ENCODE measurements at regions not wholly inside any gene's neighbourhood (a gene's known extent, or its start where the extent isn't known, plus 50 kb on each side); places are given as distances from the start of the nearest gene placed in this dataset.
A peak's percentile ranks its signal among the peaks of the same experiment; 100 is the strongest.

- TF ChIP-seq POLR2AphosphoS5 (IDR thresholded peaks at IDR 0.05; ENCODE audit: low read length) (no peak), BCLAF1 (IDR thresholded peaks at IDR 0.05) (no peak), FOXK2 (IDR thresholded peaks at IDR 0.05) (no peak)
- TF ChIP-seq, protein P1, sequence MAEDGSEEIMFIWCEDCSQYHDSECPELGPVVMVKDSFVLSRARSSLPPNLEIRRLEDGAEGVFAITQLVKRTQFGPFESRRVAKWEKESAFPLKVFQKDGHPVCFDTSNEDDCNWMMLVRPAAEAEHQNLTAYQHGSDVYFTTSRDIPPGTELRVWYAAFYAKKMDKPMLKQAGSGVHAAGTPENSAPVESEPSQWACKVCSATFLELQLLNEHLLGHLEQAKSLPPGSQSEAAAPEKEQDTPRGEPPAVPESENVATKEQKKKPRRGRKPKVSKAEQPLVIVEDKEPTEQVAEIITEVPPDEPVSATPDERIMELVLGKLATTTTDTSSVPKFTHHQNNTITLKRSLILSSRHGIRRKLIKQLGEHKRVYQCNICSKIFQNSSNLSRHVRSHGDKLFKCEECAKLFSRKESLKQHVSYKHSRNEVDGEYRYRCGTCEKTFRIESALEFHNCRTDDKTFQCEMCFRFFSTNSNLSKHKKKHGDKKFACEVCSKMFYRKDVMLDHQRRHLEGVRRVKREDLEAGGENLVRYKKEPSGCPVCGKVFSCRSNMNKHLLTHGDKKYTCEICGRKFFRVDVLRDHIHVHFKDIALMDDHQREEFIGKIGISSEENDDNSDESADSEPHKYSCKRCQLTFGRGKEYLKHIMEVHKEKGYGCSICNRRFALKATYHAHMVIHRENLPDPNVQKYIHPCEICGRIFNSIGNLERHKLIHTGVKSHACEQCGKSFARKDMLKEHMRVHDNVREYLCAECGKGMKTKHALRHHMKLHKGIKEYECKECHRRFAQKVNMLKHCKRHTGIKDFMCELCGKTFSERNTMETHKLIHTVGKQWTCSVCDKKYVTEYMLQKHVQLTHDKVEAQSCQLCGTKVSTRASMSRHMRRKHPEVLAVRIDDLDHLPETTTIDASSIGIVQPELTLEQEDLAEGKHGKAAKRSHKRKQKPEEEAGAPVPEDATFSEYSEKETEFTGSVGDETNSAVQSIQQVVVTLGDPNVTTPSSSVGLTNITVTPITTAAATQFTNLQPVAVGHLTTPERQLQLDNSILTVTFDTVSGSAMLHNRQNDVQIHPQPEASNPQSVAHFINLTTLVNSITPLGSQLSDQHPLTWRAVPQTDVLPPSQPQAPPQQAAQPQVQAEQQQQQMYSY (CRISPR knock-in tag; IDR thresholded peaks at IDR 0.05), result no peak
Measured at GRCh38 chr3:16675805-16676204, 70.6 kb upstream of the DAZL start (continued).

GRCh38 chr3:16686679-16687078, 81.5 kb upstream of the DAZL start:
- Histone ChIP-seq H3K36me3 (ENCODE audit: control insufficient read depth in 2 of 2, insufficient read depth in 2 of 2, low read length in 1 of 2) (no peaks in the 10 kb centered on the region), H2AFZ (ENCODE audit: control insufficient read depth, low read depth, low read length) (no peak overlapping the region), H3K4me2 (ENCODE audit: control insufficient read depth, insufficient read depth) (no peak overlapping the region), H4K20me1 (ENCODE audit: control insufficient read depth, insufficient read depth) (no peaks in the 10 kb centered on the region), H3K4me3 (no peak overlapping the region), H3K79me2 (ENCODE audit: control insufficient read depth, insufficient read depth, low read length) (no peaks in the 10 kb centered on the region), H3K27ac (ENCODE audit: control insufficient read depth, insufficient read depth) (no peak overlapping the region), H3K4me1 (ENCODE audit: control insufficient read depth, insufficient read depth, low read length) (no peaks in the 10 kb centered on the region), H3K27me3 (replicated peaks in 1 of 2; ENCODE audit: control insufficient read depth in 2 of 2, insufficient read depth in 2 of 2, low read length in 1 of 2) (no peaks in the 10 kb centered on the region), H3K9me3 (replicated peaks; ENCODE audit: control insufficient read depth, insufficient read depth, low read length) (no peaks in the 10 kb centered on the region), H3K9ac (ENCODE audit: control insufficient read depth, insufficient read depth, low read length) (no peak overlapping the region)
- DNase-seq (ENCODE audit: low read depth, low spot score) (no peak), ATAC-seq (no peak), FAIRE-seq (no peak)
- in situ Hi-C loops (cut with MboI), result no loop called here
- ChIA-PET CTCF (no interaction called here), SMC1A (ENCODE audit: uncharacterized antibody, unreplicated experiment) (no interaction called here), POLR2A (no interaction called here), RAD21 (ENCODE audit: unreplicated experiment) (no interaction called here)
- 67% methylated on average over 3 of the region's 3 CpGs for WGBS (ENCODE audit: insufficient coverage, insufficient replicate concordance, low lambda C conversion rate, missing lambda C conversion rate)
- intact Hi-C loops (cut with micrococcal nuclease; ENCODE audit: unreplicated experiment), result no loop called here
- TF ChIP-seq RUNX3 (IDR thresholded peaks at IDR 0.05; ENCODE audit: low read length) (0 out of 2 replicates have a peak, but pooled peaks have one; percentile 10), SMAD1 (IDR thresholded peaks at IDR 0.05; ENCODE audit: low read depth, partially characterized antibody) (no peak)
- no TSS peak for BruUV-seq (replicated peaks)
